Mucosa of stomach (tissue), 1 donor: ENCODE measurements at regions not wholly inside any gene's neighbourhood (a gene's known extent, or its start where the extent isn't known, plus 50 kb on each side); places are given as distances from the start of the nearest gene placed in this dataset.
"Not testable (repeated sequence)": the region's sequence is repeated elsewhere in the genome, so short reads cannot be mapped to it uniquely, and the experiment has no call there.

ENCODE experiments used
- H3K27me3 ChIP-seq: one replicate; pipeline ENCODE4 v1.7.0; 2013; ENCODE audit warnings: mild to moderate bottlenecking, low read length; ENCODE audit not compliant: control insufficient read depth, insufficient read depth
- H3K36me3 ChIP-seq: one replicate; pipeline ENCODE4 v1.7.0; 2013; ENCODE audit warnings: low read length; ENCODE audit not compliant: control insufficient read depth, insufficient read depth
- H3K4me1 ChIP-seq: one replicate; pipeline ENCODE4 v1.7.0; 2013; ENCODE audit warnings: mild to moderate bottlenecking, low read length; ENCODE audit not compliant: control insufficient read depth, insufficient read depth
- H3K4me3 ChIP-seq: one replicate; pipeline ENCODE4 v1.7.0; 2013; ENCODE audit warnings: low read length
- H3K9ac ChIP-seq: one replicate; pipeline ENCODE4 v1.7.0; 2013; ENCODE audit warnings: mild to moderate bottlenecking, low read length, moderate library complexity
- H3K9me3 ChIP-seq: one replicate; pipeline ENCODE4 v1.7.0; 2013; ENCODE audit warnings: mild to moderate bottlenecking, low read length, moderate library complexity; ENCODE audit not compliant: control insufficient read depth
- donor health status: Pancreatic carcinoma.

DNA sequence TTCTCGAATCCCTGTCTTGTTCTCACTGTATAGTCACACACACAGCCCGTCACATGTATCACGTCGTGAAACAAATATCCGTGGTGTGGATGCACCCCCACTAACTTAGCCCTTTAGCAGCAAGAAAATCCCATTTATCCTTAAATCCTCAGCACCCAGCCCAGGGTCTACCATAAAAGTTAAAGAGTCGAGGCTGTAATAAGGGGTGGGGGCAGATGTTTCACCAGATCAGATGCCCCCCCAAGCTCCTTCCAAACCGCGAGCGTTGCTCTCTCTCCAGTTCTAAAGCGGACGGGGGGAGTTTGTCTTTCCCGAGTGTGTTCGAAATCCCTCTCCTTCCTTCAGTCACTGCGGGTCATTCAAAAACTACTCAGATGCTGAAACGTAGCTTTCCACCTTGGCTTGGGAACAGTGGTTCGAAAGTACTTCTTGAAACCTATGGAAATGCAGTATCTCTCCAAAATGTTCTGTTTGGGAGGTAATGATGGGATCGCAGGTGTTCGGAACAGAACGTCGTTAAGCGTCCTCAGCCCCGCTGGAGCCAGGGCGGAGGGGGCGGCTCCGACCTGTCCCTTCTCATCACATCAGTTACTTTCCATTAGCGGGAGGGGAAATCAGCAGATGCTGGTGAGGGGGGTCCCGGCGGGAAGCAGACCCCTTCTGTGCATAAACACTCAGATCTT is 156.2 kb downstream of the BRD1 start:
- Histone ChIP-seq H3K4me3 (no peak overlapping the region), H3K36me3 (no peaks in the 10 kb centered on the region), H3K9ac (no peak overlapping the region), H3K9me3 (no peaks in the 10 kb centered on the region), H3K4me1 (no peaks in the 10 kb centered on the region), H3K27me3 (peaks cover 30% of the 10 kb centered on the region)

DNA sequence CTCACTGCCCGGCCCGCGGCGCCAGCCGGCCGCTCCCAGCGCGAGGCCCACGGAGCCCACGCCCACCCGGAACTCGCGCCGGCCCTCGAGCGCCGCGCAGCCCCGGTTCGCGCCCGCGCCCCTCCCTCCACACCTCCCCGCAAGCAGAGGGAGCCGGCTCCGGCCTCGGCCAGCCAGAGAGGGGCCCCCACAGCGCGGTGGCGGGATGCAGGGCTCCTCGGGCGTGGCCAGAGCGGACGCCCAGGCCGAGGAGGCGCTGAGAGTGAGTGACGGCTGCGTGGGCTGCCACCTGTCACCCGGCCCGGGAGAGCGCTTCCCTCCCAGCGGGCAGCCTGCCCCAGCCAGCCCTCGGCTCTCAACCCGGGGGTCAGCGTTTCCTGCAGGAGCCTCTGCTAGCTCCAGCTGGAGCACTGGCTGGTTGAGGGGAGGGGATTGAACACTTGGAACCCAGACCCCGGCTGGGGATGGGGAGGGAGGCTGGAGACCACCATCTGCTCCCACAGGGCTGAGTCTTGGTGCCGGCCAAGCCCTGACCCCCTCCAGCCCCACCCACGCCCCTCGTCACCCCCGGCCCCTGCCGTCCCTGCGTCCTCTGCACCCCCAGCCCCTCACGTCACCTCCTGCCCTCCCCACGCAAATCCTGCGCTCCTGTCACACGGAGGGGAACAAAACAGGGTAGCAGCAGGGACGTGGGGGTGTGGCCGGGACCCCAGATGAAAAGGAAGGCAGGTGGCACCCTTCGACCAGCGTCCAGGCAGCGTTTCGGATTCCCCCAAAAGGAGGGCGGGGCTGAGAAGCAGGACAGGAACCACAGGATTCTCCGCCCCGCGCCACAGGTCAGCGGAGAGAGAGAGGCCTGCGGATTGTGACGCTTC is 157.0 kb downstream of the BRD1 start:
- H3K9me3 ChIP-seq, result no peaks in the 10 kb centered on the region
- H3K9ac ChIP-seq, result no peak overlapping the region
- H3K4me3 ChIP-seq, result no peak overlapping the region
- H3K4me1 ChIP-seq, result no peaks in the 10 kb centered on the region
- H3K27me3 ChIP-seq, result peaks cover 30% of the 10 kb centered on the region
- no peaks in the 10 kb centered on the region for H3K36me3 ChIP-seq

GRCh38 chr22:49669969-49670455 is 157.7 kb downstream of the BRD1 start:
- H3K9me3 ChIP-seq, H3K36me3 ChIP-seq, H3K4me1 ChIP-seq, H3K9ac ChIP-seq, H3K4me3 ChIP-seq: not testable (repeated sequence)
- H3K27me3 ChIP-seq, result peaks cover 30% of the 10 kb centered on the region

GRCh38 chr22:49669427-49669968 is 158.2 kb downstream of the BRD1 start:
- not testable (repeated sequence) for H3K4me1 ChIP-seq, H3K4me3 ChIP-seq, H3K9ac ChIP-seq, H3K9me3 ChIP-seq, H3K36me3 ChIP-seq
- peaks cover 27% of the 10 kb centered on the region for H3K27me3 ChIP-seq

DNA sequence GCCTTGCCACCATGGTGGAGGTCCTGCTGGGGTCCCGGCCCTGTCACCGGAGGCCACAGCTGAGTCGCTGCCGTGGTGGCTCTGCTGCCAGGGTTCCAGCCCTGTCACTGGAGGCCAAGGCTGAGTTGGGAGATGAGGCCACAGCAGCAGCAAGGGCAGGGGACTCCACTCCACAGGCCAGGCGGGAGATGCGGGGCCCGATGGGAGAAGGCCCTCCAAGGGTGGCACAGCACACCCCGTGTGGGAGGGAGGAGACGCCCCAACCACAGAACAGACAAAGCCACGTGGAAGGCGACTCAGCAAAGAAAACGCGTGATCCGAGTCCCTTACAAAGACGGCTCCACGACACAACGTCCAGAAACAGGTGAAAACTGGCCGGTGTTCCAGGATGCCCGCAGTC is 159.3 kb downstream of the BRD1 start:
- no peaks in the 10 kb centered on the region for H3K9me3 ChIP-seq
- H3K27me3 ChIP-seq, result peaks cover 27% of the 10 kb centered on the region
- no peak overlapping the region for H3K9ac ChIP-seq
- no peak overlapping the region for H3K4me3 ChIP-seq
- no peaks in the 10 kb centered on the region for H3K4me1 ChIP-seq
- no peaks in the 10 kb centered on the region for H3K36me3 ChIP-seq

DNA sequence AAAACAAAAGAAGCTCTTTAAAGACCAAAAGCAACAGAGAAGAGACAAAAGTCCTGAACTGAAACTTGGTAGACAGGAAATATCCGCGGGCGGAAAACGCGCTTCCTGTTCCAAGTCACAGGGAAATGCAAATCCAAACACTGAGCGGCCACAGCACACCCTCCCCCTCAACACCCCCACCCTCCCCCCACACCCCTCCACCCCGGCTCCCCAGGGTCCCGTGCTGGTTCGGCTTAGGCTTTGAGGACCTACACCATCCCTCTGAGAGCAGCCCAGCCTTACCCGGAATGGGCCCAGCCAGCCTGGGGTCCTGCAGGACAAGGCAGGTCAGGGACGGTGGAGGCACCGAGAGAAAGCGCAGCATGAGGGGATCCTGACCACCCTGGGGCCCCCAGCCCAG is 160.4 kb downstream of the BRD1 start:
- Histone ChIP-seq H3K4me1 (no peaks in the 10 kb centered on the region), H3K9me3 (no peaks in the 10 kb centered on the region), H3K36me3 (no peaks in the 10 kb centered on the region), H3K9ac (no peak overlapping the region), H3K4me3 (no peak overlapping the region), H3K27me3 (peaks cover 23% of the 10 kb centered on the region)

DNA sequence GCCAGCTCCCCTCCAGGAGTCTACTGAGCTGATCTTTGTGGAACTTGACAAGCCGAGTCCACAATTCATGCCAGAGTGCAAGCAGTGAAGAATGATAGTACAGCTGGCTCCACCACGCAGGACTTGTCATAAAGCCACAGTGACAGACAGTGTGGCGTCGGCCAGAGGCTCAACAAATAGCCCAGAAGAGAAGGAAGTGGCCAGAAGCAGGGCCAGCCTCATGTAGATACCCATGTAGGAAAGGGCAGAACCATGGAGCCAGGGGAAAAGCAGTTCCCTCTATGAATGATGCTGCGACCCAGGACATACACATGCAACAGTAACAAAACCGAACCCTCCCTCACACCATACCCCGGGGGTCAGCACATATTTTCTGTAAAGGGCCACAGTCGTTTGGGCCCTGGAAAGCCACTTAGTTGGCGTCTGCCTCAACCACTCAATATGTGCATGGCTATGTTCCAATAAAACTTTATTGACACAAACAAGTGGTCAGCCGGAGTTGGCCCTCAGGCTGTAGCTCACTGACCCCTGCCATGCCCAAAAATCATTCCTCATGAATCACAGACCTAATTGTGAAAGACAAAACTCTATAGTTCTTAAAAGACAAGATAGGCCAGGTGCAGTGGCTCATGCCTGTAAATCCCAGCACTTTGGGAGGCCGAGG is 161.4 kb downstream of the BRD1 start:
- Histone ChIP-seq H3K9ac (no peak overlapping the region), H3K9me3 (no peaks in the 10 kb centered on the region), H3K36me3 (no peaks in the 10 kb centered on the region), H3K4me3 (no peak overlapping the region), H3K4me1 (no peaks in the 10 kb centered on the region), H3K27me3 (peaks cover 14% of the 10 kb centered on the region)

- Histone ChIP-seq H3K9ac (no peak overlapping the region), H3K27me3 (peaks cover 4% of the 10 kb centered on the region), H3K9me3 (no peaks in the 10 kb centered on the region), H3K36me3 (no peaks in the 10 kb centered on the region), H3K4me3 (no peak overlapping the region), H3K4me1 (no peaks in the 10 kb centered on the region)
Observed at GRCh38 chr22:49664891-49665290, 162.8 kb downstream of the BRD1 start.

DNA sequence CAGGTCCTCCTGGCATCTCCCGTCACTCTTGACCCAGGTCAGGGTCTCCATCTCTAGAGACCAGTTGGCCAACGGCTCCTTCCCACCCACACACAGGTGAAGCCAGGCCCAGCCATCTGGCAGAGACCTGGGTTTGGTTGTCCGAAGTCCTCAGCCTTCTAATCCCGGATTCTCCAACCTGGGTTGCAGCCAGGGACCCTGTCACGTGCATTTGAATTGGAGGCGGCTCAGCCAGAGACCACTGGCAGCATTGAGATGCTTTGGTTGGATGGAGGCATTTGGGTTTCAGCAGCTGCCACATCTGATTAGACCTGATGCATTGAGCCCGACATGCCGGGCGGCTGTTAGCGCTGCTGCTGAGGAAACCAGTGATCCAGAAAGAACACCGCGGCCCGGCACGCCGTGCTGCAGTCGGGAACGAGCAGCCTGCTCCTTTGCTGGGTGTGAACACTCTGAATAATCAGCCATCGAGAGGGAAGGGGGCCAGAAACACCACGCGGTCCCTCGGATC is 163.2 kb downstream of the BRD1 start:
- no peaks in the 10 kb centered on the region for H3K9me3 ChIP-seq
- no peak overlapping the region for H3K4me3 ChIP-seq
- H3K36me3 ChIP-seq, result no peaks in the 10 kb centered on the region
- no peak overlapping the region for H3K9ac ChIP-seq
- H3K4me1 ChIP-seq, result no peaks in the 10 kb centered on the region
- H3K27me3 ChIP-seq, result peaks cover 4% of the 10 kb centered on the region

GRCh38 chr22:49663823-49664222 is 163.8 kb downstream of the BRD1 start:
- Histone ChIP-seq H3K9ac (no peak overlapping the region), H3K9me3 (no peaks in the 10 kb centered on the region), H3K4me3 (no peak overlapping the region), H3K36me3 (no peaks in the 10 kb centered on the region), H3K4me1 (no peaks in the 10 kb centered on the region), H3K27me3 (no peaks in the 10 kb centered on the region)

GRCh38 chr22:49663311-49663711 is 164.4 kb downstream of the BRD1 start:
- Histone ChIP-seq H3K27me3 (no peaks in the 10 kb centered on the region), H3K9ac (no peak overlapping the region), H3K4me3 (no peak overlapping the region), H3K9me3 (no peaks in the 10 kb centered on the region), H3K4me1 (no peaks in the 10 kb centered on the region), H3K36me3 (no peaks in the 10 kb centered on the region)

DNA sequence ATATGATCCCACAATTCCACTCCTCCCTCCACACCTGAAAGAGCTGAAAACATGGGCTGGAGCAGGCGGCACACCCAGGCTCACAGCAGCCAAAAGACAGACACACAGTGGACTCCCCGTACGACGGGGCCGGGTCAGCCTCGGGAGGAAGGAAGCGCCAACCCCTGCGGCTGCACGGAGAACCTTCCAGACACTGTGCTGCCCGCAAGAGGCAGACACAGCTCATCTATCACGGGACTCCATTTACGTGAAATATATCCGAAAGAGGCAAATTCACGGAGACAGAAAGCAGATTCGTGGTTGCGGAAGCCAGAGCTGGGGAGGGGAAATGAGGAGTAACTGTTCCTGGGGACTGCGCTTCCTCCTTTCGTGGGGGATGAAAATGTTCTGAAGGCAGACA is 165.0 kb downstream of the BRD1 start:
- no peaks in the 10 kb centered on the region for H3K9me3 ChIP-seq
- H3K27me3 ChIP-seq, result no peaks in the 10 kb centered on the region
- H3K36me3 ChIP-seq, result no peaks in the 10 kb centered on the region
- H3K9ac ChIP-seq, result no peak overlapping the region
- H3K4me1 ChIP-seq, result no peaks in the 10 kb centered on the region
- no peak overlapping the region for H3K4me3 ChIP-seq
